DND-41 (cell line): ENCODE measurements at regions not wholly inside any gene's neighbourhood (a gene's known extent, or its start where the extent isn't known, plus 50 kb on each side); places are given as distances from the start of the nearest gene placed in this dataset.

Experiments
- EZH2 ChIP-seq: IDR thresholded peaks from 3 replicates; pipeline ENCODE4 v1.6.1; 2012; ENCODE audit warnings: borderline replicate concordance, low read depth, mild to moderate bottlenecking, moderate library complexity, low read length, inconsistent platforms; ENCODE audit not compliant: severe bottlenecking
- TF ChIP-seq, protein P1 (sequence below): IDR thresholded peaks from 2 replicates; pipeline ENCODE4 v1.5.1; 2012; ENCODE audit warnings: borderline replicate concordance, low read length, moderate library complexity, mild to moderate bottlenecking; ENCODE audit not compliant: poor library complexity, severe bottlenecking; ENCODE audit errors: extremely low read depth

DNA sequence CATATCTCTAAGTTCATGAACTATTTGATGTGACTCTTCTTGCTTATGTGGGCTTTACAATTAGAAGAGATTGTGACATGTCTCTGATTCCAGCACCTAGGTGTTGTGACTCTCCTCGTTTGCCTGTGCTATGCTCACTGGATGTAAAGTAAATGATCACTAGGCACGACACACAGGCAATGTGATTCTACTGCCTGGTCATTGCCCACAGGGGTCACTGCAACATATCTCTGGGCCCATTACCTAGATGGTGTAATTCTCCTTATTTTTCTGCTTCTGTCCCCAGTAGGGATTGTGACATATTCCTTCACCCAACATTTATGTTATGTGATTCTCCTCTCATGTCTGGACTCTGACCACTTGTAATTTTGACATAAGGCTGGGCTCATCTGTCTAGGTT, 65.8 kb upstream of the ZNF91 start:
- TF ChIP-seq, protein P1, sequence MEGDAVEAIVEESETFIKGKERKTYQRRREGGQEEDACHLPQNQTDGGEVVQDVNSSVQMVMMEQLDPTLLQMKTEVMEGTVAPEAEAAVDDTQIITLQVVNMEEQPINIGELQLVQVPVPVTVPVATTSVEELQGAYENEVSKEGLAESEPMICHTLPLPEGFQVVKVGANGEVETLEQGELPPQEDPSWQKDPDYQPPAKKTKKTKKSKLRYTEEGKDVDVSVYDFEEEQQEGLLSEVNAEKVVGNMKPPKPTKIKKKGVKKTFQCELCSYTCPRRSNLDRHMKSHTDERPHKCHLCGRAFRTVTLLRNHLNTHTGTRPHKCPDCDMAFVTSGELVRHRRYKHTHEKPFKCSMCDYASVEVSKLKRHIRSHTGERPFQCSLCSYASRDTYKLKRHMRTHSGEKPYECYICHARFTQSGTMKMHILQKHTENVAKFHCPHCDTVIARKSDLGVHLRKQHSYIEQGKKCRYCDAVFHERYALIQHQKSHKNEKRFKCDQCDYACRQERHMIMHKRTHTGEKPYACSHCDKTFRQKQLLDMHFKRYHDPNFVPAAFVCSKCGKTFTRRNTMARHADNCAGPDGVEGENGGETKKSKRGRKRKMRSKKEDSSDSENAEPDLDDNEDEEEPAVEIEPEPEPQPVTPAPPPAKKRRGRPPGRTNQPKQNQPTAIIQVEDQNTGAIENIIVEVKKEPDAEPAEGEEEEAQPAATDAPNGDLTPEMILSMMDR = no peak
- TF ChIP-seq EZH2 = no peak
